ENCODE measurements at regions not wholly inside any gene's neighbourhood (a gene's known extent, or its start where the extent isn't known, plus 50 kb on each side); places are given as distances from the start of the nearest gene placed in this dataset.
"Not testable (repeated sequence)": the region's sequence is repeated elsewhere in the genome, so short reads cannot be mapped to it uniquely, and the experiment has no call there.

- H3K27me3 ChIP-seq (ENCODE audit: control insufficient read depth in 1 of 2, insufficient read depth in 2 of 2, low read length in 1 of 2) = no peaks in the 10 kb centered on the region
- no peak for DNase-seq
- H3K36me3 ChIP-seq (ENCODE audit: control insufficient read depth in 1 of 2, insufficient read depth in 2 of 2, low read length in 1 of 2) = no peaks in the 10 kb centered on the region
- H3K4me3 ChIP-seq (ENCODE audit: low read length in 2 of 2) = no peak overlapping the region
- intact Hi-C loops (cut with DNase I) = no loop called here
- H3K9me3 ChIP-seq (ENCODE audit: control insufficient read depth, low read length) = no peaks in the 10 kb centered on the region
- no peaks in the 10 kb centered on the region for H3K4me1 ChIP-seq (ENCODE audit: control insufficient read depth in 1 of 2, insufficient read depth in 2 of 2, low read length in 2 of 2)
- H3K27ac ChIP-seq (ENCODE audit: low read depth in 1 of 2, low read length in 2 of 2) = no peak overlapping the region
- ATAC-seq (ENCODE audit: low FRiP score) = no peak
- WGBS, 2 donors = 95 to 97% methylated on average over 2 of the region's 2 CpGs
Observed at GRCh38 chr12:84495711-84496110, 416.9 kb downstream of the SLC6A15 start.

GRCh38 chr12:84492351-84492883 is 420.2 kb downstream of the SLC6A15 start:
- intact Hi-C loops (cut with DNase I) = no loop called here
- ATAC-seq (ENCODE audit: low FRiP score) = no peak
- H3K4me1 ChIP-seq (ENCODE audit: control insufficient read depth in 1 of 2, insufficient read depth in 2 of 2, low read length in 2 of 2) = no peaks in the 10 kb centered on the region

GRCh38 chr12:84484798-84485197 is 427.8 kb downstream of the SLC6A15 start:
- H3K27ac ChIP-seq (ENCODE audit: low read depth in 1 of 2, low read length in 2 of 2) = no peak overlapping the region
- H3K27me3 ChIP-seq (ENCODE audit: control insufficient read depth in 1 of 2, insufficient read depth in 2 of 2, low read length in 1 of 2) = no peaks in the 10 kb centered on the region
- H3K36me3 ChIP-seq (ENCODE audit: control insufficient read depth in 1 of 2, insufficient read depth in 2 of 2, low read length in 1 of 2) = no peaks in the 10 kb centered on the region
- ATAC-seq (ENCODE audit: low FRiP score) (no peak), DNase-seq (no peak)
- no peaks in the 10 kb centered on the region for H3K4me1 ChIP-seq (ENCODE audit: control insufficient read depth in 1 of 2, insufficient read depth in 2 of 2, low read length in 2 of 2)
- H3K9me3 ChIP-seq (ENCODE audit: control insufficient read depth, low read length) = no peaks in the 10 kb centered on the region
- 49 to 56% methylated on average over 2 of the region's 2 CpGs for WGBS, 2 donors
- H3K4me3 ChIP-seq (ENCODE audit: low read length in 2 of 2) = no peak overlapping the region
- intact Hi-C loops (cut with DNase I) = no loop called here

More at GRCh38 chr12:84492351-84492883, 420.2 kb downstream of the SLC6A15 start:
- no peaks in the 10 kb centered on the region for H3K9me3 ChIP-seq (ENCODE audit: control insufficient read depth, low read length)
- H3K27me3 ChIP-seq (ENCODE audit: control insufficient read depth in 1 of 2, insufficient read depth in 2 of 2, low read length in 1 of 2) = no peaks in the 10 kb centered on the region
- H3K4me3 ChIP-seq (ENCODE audit: low read length in 2 of 2) = no peak overlapping the region
- DNase-seq = no peak
- H3K36me3 ChIP-seq (ENCODE audit: control insufficient read depth in 1 of 2, insufficient read depth in 2 of 2, low read length in 1 of 2) = no peaks in the 10 kb centered on the region
- H3K27ac ChIP-seq (ENCODE audit: low read depth in 1 of 2, low read length in 2 of 2) = no peak overlapping the region
- WGBS, 2 donors = 74 to 77% methylated on average over 3 of the region's 3 CpGs

GRCh38 chr12:84480803-84481202 is 431.8 kb downstream of the SLC6A15 start:
- Histone ChIP-seq H3K9me3 (ENCODE audit: control insufficient read depth, low read length) (no peaks in the 10 kb centered on the region), H3K27me3 (ENCODE audit: control insufficient read depth in 1 of 2, insufficient read depth in 2 of 2, low read length in 1 of 2) (no peaks in the 10 kb centered on the region), H3K27ac (ENCODE audit: low read depth in 1 of 2, low read length in 2 of 2) (no peak overlapping the region), H3K4me3 (ENCODE audit: low read length in 2 of 2) (no peak overlapping the region), H3K36me3 (ENCODE audit: control insufficient read depth in 1 of 2, insufficient read depth in 2 of 2, low read length in 1 of 2) (no peaks in the 10 kb centered on the region), H3K4me1 (ENCODE audit: control insufficient read depth in 1 of 2, insufficient read depth in 2 of 2, low read length in 2 of 2) (no peaks in the 10 kb centered on the region)
- 82 to 87% methylated on average over 3 of the region's 3 CpGs for WGBS, 2 donors
- ATAC-seq (ENCODE audit: low FRiP score) (no peak), DNase-seq (no peak)
- intact Hi-C loops (cut with DNase I) = no loop called here

- no peaks in the 10 kb centered on the region for H3K36me3 ChIP-seq (ENCODE audit: control insufficient read depth in 1 of 2, insufficient read depth in 2 of 2, low read length in 1 of 2)
- no peak for ATAC-seq (ENCODE audit: low FRiP score)
- intact Hi-C loops (cut with DNase I) = no loop called here
Observed at GRCh38 chr12:84470361-84470760, 442.2 kb downstream of the SLC6A15 start.

GRCh38 chr12:84464616-84465015 is 448.0 kb downstream of the SLC6A15 start:
- H3K27me3 ChIP-seq (ENCODE audit: control insufficient read depth in 1 of 2, insufficient read depth in 2 of 2, low read length in 1 of 2) = no peaks in the 10 kb centered on the region
- DNase-seq = no peak
- 5 to 9% methylated on average over 5 of the region's 5 CpGs for WGBS, 2 donors
- no peak for ATAC-seq (ENCODE audit: low FRiP score)
- no peaks in the 10 kb centered on the region for H3K9me3 ChIP-seq (ENCODE audit: control insufficient read depth, low read length)
- no peak overlapping the region for H3K4me3 ChIP-seq (ENCODE audit: low read length in 2 of 2)
- intact Hi-C loops (cut with DNase I) = no loop called here
- H3K27ac ChIP-seq (ENCODE audit: low read depth in 1 of 2, low read length in 2 of 2) = no peak overlapping the region
- H3K4me1 ChIP-seq (ENCODE audit: control insufficient read depth in 1 of 2, insufficient read depth in 2 of 2, low read length in 2 of 2) = no peaks in the 10 kb centered on the region
- H3K36me3 ChIP-seq (ENCODE audit: control insufficient read depth in 1 of 2, insufficient read depth in 2 of 2, low read length in 1 of 2) = no peaks in the 10 kb centered on the region

More at GRCh38 chr12:84470361-84470760, 442.2 kb downstream of the SLC6A15 start:
- H3K27ac ChIP-seq (ENCODE audit: low read depth in 1 of 2, low read length in 2 of 2) = no peak overlapping the region
- DNase-seq = no peak
- H3K27me3 ChIP-seq (ENCODE audit: control insufficient read depth in 1 of 2, insufficient read depth in 2 of 2, low read length in 1 of 2) = no peaks in the 10 kb centered on the region
- H3K9me3 ChIP-seq (ENCODE audit: control insufficient read depth, low read length) = no peaks in the 10 kb centered on the region
- H3K4me1 ChIP-seq (ENCODE audit: control insufficient read depth in 1 of 2, insufficient read depth in 2 of 2, low read length in 2 of 2) = no peaks in the 10 kb centered on the region
- H3K4me3 ChIP-seq (ENCODE audit: low read length in 2 of 2) = no peak overlapping the region

GRCh38 chr12:84463741-84464495 is 448.7 kb downstream of the SLC6A15 start:
- intact Hi-C loops (cut with DNase I) = no loop called here
- DNase-seq (no peak), ATAC-seq (ENCODE audit: low FRiP score) (no peak)
- Histone ChIP-seq H3K36me3 (ENCODE audit: control insufficient read depth in 1 of 2, insufficient read depth in 2 of 2, low read length in 1 of 2) (no peaks in the 10 kb centered on the region), H3K27me3 (ENCODE audit: control insufficient read depth in 1 of 2, insufficient read depth in 2 of 2, low read length in 1 of 2) (no peaks in the 10 kb centered on the region), H3K4me1 (ENCODE audit: control insufficient read depth in 1 of 2, insufficient read depth in 2 of 2, low read length in 2 of 2) (no peaks in the 10 kb centered on the region), H3K9me3 (ENCODE audit: control insufficient read depth, low read length) (no peaks in the 10 kb centered on the region), H3K27ac (ENCODE audit: low read depth in 1 of 2, low read length in 2 of 2) (no peak overlapping the region), H3K4me3 (ENCODE audit: low read length in 2 of 2) (no peak overlapping the region)
- WGBS, 2 donors = 7 to 9% methylated on average over 2 of the region's 2 CpGs

- no peak overlapping the region for H3K4me3 ChIP-seq (ENCODE audit: low read length in 2 of 2)
- H3K27ac ChIP-seq (ENCODE audit: low read depth in 1 of 2, low read length in 2 of 2) = no peak overlapping the region
- DNase-seq = no peak
- no peak for ATAC-seq (ENCODE audit: low FRiP score)
- no peaks in the 10 kb centered on the region for H3K4me1 ChIP-seq (ENCODE audit: control insufficient read depth in 1 of 2, insufficient read depth in 2 of 2, low read length in 2 of 2)
- no peaks in the 10 kb centered on the region for H3K36me3 ChIP-seq (ENCODE audit: control insufficient read depth in 1 of 2, insufficient read depth in 2 of 2, low read length in 1 of 2)
- WGBS, 2 donors = 67 to 76% methylated on average over 2 of the region's 2 CpGs
- intact Hi-C loops (cut with DNase I) = no loop called here
- H3K9me3 ChIP-seq (ENCODE audit: control insufficient read depth, low read length) = no peaks in the 10 kb centered on the region
- no peaks in the 10 kb centered on the region for H3K27me3 ChIP-seq (ENCODE audit: control insufficient read depth in 1 of 2, insufficient read depth in 2 of 2, low read length in 1 of 2)
Observed at GRCh38 chr12:84455598-84455997, 457.0 kb downstream of the SLC6A15 start.

- WGBS, 2 donors = 48 to 86% methylated on average over 3 of the region's 3 CpGs
- H3K9me3 ChIP-seq (ENCODE audit: control insufficient read depth, low read length); H3K4me3 ChIP-seq (ENCODE audit: low read length in 2 of 2); ATAC-seq (ENCODE audit: low FRiP score); H3K4me1 ChIP-seq (ENCODE audit: control insufficient read depth in 1 of 2, insufficient read depth in 2 of 2, low read length in 2 of 2); H3K27ac ChIP-seq (ENCODE audit: low read depth in 1 of 2, low read length in 2 of 2); intact Hi-C loops (cut with DNase I); DNase-seq; H3K36me3 ChIP-seq (ENCODE audit: control insufficient read depth in 1 of 2, insufficient read depth in 2 of 2, low read length in 1 of 2); H3K27me3 ChIP-seq (ENCODE audit: control insufficient read depth in 1 of 2, insufficient read depth in 2 of 2, low read length in 1 of 2): not testable (repeated sequence)
Observed at GRCh38 chr12:84446478-84446877, 466.1 kb downstream of the SLC6A15 start.
